Neural progenitor cell (in vitro differentiated cells): ENCODE measurements at regions not wholly inside any gene's neighbourhood (a gene's known extent, or its start where the extent isn't known, plus 50 kb on each side); places are given as distances from the start of the nearest gene placed in this dataset.
A peak's percentile ranks its signal among the peaks of the same experiment; 100 is the strongest.

ENCODE experiments used
- EZH2 ChIP-seq: fragments of 200-600 bp; sonication (generic); IDR thresholded peaks from 2 replicates; pipeline ENCODE4 v1.6.1; 2017; ENCODE audit warnings: antibody characterized with exemption, mild to moderate bottlenecking, moderate library complexity
- EZH2phosphoT487 ChIP-seq: fragments of 200-600 bp; sonication (generic); IDR thresholded peaks from 2 replicates; pipeline ENCODE4 v1.6.1; 2017; ENCODE audit warnings: antibody characterized with exemption
- TF ChIP-seq, protein P1 (sequence below): fragments of 200-600 bp; sonication (generic); IDR thresholded peaks from 2 replicates; pipeline ENCODE4 v1.5.1; 2017; ENCODE audit warnings: antibody characterized with exemption, mild to moderate bottlenecking

DNA sequence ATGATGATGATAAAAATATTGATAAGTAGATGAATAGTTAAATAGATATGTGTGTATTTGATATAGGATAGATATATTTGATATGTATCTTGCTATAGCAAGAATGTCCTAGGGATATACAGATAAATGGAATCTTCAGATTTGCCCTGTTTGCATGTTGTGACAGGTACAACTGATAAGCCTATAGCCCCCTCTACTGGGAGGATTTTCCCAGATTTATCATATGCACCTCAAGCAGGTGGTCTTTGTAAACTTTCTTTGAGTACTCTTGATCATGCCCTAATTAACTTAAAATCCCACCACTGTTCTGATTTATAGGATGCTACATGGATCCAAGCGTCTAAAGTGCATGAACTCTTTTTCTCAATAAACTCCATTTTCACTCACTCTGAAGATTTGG is 1050.7 kb downstream of the SORCS3 start:
- TF ChIP-seq, protein P1, sequence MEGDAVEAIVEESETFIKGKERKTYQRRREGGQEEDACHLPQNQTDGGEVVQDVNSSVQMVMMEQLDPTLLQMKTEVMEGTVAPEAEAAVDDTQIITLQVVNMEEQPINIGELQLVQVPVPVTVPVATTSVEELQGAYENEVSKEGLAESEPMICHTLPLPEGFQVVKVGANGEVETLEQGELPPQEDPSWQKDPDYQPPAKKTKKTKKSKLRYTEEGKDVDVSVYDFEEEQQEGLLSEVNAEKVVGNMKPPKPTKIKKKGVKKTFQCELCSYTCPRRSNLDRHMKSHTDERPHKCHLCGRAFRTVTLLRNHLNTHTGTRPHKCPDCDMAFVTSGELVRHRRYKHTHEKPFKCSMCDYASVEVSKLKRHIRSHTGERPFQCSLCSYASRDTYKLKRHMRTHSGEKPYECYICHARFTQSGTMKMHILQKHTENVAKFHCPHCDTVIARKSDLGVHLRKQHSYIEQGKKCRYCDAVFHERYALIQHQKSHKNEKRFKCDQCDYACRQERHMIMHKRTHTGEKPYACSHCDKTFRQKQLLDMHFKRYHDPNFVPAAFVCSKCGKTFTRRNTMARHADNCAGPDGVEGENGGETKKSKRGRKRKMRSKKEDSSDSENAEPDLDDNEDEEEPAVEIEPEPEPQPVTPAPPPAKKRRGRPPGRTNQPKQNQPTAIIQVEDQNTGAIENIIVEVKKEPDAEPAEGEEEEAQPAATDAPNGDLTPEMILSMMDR, result peak; percentile 79
- no peak for TF ChIP-seq EZH2
- no peak for TF ChIP-seq EZH2phosphoT487
